GM18517 (cell line): ENCODE measurements at regions not wholly inside any gene's neighbourhood (a gene's known extent, or its start where the extent isn't known, plus 50 kb on each side); places are given as distances from the start of the nearest gene placed in this dataset.
"Not testable (repeated sequence)": the region's sequence is repeated elsewhere in the genome, so short reads cannot be mapped to it uniquely, and the experiment has no call there.

ENCODE experiments used
- ATAC-seq: cut with Tn5 transposase; IDR thresholded peaks from one replicate; pipeline ENCODE4 v1.9.1; 2021; ENCODE audit warnings: mild to moderate bottlenecking, moderate library complexity; ENCODE audit not compliant: unreplicated experiment

- no peak for ATAC-seq
Measured at GRCh38 chr6:15121443-15121842, 124.4 kb upstream of the JARID2 start.

DNA sequence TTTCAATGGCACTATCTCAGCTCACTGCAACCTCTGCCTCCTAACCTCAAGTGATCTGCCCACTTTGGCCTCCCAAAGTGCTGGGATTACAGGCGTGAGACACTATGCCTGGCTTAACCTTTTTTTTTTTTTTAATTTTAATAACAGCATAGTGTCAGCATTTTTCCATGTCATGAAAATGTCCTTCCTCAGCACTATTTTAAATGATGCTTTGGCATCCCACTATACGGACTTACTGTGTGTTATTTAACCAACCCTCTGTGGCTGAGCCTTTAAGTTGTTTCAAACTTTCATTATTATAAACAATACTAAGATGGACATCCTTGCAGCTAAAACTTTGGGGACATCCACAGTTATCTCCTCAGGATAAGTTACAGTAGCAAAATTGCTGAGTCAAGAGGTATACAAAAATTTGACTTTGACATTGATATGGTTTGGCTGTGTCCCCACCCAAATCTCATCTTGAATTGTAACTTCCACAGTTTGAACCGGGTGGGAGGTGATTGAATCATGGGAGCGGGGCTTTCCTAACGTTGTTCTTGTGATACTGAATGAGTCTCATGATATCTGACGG lies 123.8 kb upstream of the JARID2 start:
- ATAC-seq = no peak

- no peak for ATAC-seq
Measured at GRCh38 chr6:15129887-15130286, 116.0 kb upstream of the JARID2 start.

GRCh38 chr6:15131234-15131633 lies 114.6 kb upstream of the JARID2 start:
- no peak for ATAC-seq

DNA sequence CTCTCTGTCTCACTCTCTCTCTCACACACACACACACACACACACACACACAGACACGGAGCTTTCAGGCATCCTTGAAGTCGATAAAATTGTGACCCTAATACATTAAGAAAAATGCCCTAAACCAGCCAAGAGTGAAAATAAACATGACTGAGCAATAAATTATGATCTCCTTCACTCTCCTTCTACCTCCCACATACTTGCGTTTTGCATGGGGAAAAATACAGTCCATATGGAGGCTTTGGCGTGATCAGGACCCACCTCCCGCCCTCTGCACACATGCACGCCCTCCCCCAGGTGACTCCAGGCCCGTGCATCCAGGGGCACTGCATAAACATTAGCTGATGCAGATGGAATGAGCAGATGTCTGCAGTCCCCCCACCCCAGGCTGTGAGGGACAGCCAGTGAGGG lies 114.2 kb upstream of the JARID2 start:
- ATAC-seq = no peak

- no peak for ATAC-seq
Measured at GRCh38 chr6:15132167-15132566, 113.7 kb upstream of the JARID2 start.

DNA sequence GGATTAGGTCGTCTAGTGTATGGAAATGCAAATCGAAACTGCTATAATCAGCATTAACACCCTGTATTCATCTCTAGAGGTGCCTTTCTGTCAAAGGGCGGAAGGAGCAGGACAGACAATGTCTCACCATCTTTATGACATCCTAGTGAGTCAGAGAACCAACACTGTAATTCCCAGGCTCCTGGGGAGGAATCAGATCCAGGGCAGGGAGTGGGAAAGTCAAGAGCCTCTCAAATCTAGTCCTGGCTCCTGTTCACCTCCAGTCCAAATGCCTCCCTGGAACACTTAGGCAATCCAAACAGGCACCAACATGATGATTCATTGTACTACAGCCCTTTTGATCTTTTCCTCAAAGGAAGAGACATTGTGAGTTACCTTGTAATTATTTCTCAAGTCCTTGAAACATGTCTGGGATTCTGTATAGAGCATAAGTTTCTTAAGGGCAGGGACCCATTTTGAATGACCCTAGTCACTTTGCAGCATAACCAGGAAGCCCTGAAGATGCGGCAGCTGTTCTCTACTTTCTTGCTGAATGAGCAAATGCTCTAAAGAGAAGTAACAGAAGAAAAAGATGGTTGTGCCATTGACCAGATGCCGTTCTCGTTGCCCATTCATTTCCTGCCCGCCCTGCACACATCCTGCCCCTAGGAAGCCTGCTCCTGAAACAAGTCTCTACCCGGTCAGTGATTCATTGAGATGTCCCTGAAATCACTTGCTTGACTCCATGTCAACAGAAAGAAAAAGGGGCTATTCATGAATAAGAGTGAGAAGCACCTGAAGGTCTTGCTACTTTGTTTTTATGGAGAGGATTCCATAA lies 112.8 kb upstream of the JARID2 start:
- ATAC-seq = no peak

GRCh38 chr6:15137086-15137485 lies 108.8 kb upstream of the JARID2 start:
- no peak for ATAC-seq

GRCh38 chr6:15143086-15143485 lies 102.8 kb upstream of the JARID2 start:
- no peak for ATAC-seq

GRCh38 chr6:15143540-15143939 lies 102.3 kb upstream of the JARID2 start:
- ATAC-seq = no peak

DNA sequence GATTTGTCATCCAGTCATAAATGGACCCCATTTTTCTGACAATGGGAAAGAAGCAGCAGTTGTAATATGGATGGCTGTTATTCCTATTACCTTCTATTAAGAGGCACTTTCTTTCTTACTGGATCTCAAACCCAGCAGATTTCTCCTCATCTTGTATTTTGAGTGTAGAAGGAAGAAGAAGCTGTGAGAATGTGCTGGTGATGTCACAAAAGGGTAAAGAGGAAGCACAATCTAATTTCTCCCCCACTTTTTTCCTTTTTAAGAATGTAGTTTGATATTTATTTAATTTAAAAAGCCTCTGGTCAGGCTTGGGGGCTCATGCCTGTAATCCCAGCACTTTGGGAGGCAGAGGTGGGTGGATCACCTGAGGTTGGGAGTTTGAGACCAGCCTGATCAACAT lies 100.0 kb upstream of the JARID2 start:
- no peak for ATAC-seq

GRCh38 chr6:15147827-15148226 lies 98.0 kb upstream of the JARID2 start:
- ATAC-seq = no peak

DNA sequence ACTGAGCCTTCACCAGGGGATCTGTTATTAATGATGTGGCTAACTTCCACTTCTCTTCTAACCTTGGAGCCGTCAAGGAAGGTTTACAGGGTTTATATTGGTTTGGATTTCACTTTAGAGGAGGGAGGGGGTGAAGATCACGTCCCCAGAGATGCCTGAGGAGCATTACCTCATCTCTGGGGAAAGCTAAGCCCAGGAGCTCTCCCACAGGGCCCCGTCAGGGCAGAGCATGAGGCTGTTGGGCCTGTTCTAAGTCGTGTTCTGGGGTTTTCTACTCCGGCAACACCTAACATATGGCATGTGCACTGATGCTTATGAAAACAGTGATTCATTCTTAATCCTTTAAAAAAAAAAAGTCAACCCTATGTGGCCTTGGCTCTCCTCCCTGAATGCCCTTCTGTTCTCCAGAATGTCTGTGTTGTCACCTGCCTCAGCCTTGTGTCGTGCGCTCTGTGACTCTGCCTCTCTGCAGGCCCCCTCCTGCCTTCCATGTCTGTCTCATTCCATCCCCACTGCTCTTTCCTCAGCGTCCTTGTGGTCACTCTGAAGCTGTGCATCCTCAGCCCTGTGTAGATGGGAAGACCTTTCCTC lies 97.4 kb upstream of the JARID2 start:
- no peak for ATAC-seq

GRCh38 chr6:15150207-15150606 lies 95.7 kb upstream of the JARID2 start:
- no peak for ATAC-seq

DNA sequence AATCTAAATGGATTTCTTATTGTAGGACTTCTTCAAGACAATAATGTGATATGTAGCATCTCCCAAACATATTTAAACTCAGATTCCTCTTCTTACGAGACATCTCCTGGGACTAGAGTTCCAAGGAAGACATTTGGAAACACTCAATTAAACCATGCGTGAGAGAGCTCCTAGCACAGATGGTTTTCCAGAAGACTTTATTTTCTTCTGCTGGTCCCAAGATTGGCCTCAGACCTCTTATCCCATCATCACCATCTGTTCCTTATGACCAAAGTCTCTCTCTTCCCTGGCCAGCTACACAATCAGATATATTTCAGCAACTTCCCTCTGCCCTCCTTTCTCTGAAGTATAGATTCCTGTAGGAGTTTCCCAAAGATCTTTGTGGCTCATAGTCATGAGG lies 93.2 kb upstream of the JARID2 start:
- ATAC-seq = no peak

GRCh38 chr6:15153191-15153590 lies 92.7 kb upstream of the JARID2 start:
- ATAC-seq = no peak

- no peak for ATAC-seq
Measured at GRCh38 chr6:15157479-15157878, 88.4 kb upstream of the JARID2 start.

GRCh38 chr6:15158821-15159619 lies 86.8 kb upstream of the JARID2 start:
- ATAC-seq = no peak

- no peak for ATAC-seq
Measured at GRCh38 chr6:15160812-15161211, 85.1 kb upstream of the JARID2 start.

GRCh38 chr6:15164855-15165254 lies 81.0 kb upstream of the JARID2 start:
- ATAC-seq = not testable (repeated sequence)

DNA sequence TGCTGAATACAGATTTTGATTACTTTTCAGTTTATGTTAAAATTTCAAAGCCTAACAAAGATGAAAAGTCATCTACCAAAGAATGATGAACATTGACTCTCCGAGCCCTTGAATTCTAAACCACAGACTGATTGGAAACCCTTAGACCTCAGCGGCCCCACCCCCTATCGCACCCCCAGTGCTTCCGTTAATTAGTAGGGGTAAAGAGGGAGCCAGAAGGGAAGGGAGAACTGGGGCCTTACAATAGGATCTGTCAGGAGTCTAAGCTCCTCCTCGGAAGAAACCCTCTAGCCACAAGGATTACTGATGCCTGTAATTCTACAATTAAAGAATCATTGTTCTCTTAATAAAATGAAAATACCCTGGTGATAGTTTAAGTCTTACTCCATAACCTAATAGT lies 79.7 kb upstream of the JARID2 start:
- ATAC-seq = no peak
